ENCODE measurements at regions not wholly inside any gene's neighbourhood (a gene's known extent, or its start where the extent isn't known, plus 50 kb on each side); places are given as distances from the start of the nearest gene placed in this dataset.

DNA sequence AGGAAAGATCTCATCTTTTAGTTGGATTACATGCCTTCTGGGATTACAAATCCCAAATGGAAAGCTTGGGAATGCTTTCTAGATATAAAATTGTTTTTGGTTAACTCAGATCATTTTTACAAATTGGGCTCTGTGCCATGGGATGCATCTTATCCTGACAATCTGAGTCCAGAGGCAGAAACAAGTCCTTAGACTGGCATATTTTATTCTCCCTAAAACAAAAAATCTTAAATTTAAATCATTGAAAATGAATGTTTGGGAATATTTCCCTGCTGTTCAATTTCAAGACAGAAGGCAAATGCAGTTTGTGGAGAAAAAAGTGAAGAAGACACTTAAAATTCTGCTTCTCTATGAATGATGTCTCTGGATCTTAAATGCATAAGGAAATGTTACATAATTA, 456.6 kb upstream of the GOT2 start:
- intact Hi-C loops (cut with micrococcal nuclease; ENCODE audit: unreplicated experiment) (no loop called here), in situ Hi-C loops (cut with HindIII; ENCODE audit: extremely low pct_ligation_motif_present, low pct_unique_long_range_greater_than_20kb) (no loop called here)
- H3K36me3 ChIP-seq (replicated peaks in 1 of 2; ENCODE audit: control insufficient read depth in 1 of 2, insufficient read depth in 2 of 2, low read length in 2 of 2) = no peaks in the 10 kb centered on the region
- no TSS peak for BruUV-seq (replicated peaks)
- no peaks in the 10 kb centered on the region for H3K4me1 ChIP-seq (ENCODE audit: insufficient read depth, low read length)
- no peaks in the 10 kb centered on the region for H3K27me3 ChIP-seq (ENCODE audit: control insufficient read depth in 1 of 2, insufficient read depth in 2 of 2, low read length in 2 of 2)
- DNase-seq (ENCODE audit: low spot score) (no peak), FAIRE-seq (no peak), ATAC-seq (no peak)
- H3K9me3 ChIP-seq (ENCODE audit: low read length) = no peaks in the 10 kb centered on the region
- no peak overlapping the region for H3K9ac ChIP-seq (ENCODE audit: insufficient read depth, low read depth, low read length)
- CTCF ChIA-PET (ENCODE audit: low intra/inter-chr PET ratio, low total read pairs) = no interaction called here
- POLR2A ChIA-PET = no interaction called here
- no peak overlapping the region for H3K4me3 ChIP-seq (replicated peaks in 1 of 3; ENCODE audit: insufficient read depth in 1 of 3, low read depth in 2 of 3, low read length in 3 of 3)
- TF ChIP-seq, protein P1, sequence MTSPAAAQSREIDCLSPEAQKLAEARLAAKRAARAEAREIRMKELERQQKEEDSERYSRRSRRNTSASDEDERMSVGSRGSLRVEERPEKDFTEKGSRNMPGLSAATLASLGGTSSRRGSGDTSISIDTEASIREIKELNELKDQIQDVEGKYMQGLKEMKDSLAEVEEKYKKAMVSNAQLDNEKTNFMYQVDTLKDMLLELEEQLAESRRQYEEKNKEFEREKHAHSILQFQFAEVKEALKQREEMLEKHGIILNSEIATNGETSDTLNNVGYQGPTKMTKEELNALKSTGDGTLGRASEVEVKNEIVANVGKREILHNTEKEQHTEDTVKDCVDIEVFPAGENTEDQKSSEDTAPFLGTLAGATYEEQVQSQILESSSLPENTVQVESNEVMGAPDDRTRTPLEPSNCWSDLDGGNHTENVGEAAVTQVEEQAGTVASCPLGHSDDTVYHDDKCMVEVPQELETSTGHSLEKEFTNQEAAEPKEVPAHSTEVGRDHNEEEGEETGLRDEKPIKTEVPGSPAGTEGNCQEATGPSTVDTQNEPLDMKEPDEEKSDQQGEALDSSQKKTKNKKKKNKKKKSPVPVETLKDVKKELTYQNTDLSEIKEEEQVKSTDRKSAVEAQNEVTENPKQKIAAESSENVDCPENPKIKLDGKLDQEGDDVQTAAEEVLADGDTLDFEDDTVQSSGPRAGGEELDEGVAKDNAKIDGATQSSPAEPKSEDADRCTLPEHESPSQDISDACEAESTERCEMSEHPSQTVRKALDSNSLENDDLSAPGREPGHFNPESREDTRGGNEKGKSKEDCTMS (CRISPR knock-in tag; conservative IDR thresholded peaks at IDR 0.05) = no peak
- TF ChIP-seq MTA1 (CRISPR knock-in tag; IDR thresholded peaks at IDR 0.05; ENCODE audit: borderline replicate concordance) (no peak), MTF2 (CRISPR knock-in tag; IDR thresholded peaks at IDR 0.05; ENCODE audit: borderline replicate concordance) (no peak), ZNF605 (CRISPR knock-in tag; IDR thresholded peaks at IDR 0.05) (no peak), ZNF7 (CRISPR knock-in tag; IDR thresholded peaks at IDR 0.05) (no peak), ZNF546 (CRISPR knock-in tag; conservative IDR thresholded peaks at IDR 0.05) (no peak), ZNF274 (CRISPR knock-in tag; IDR thresholded peaks at IDR 0.05) (no peak), ZNF530 (CRISPR knock-in tag; IDR thresholded peaks at IDR 0.05; ENCODE audit: low read depth) (no peak), HNRNPUL1 (IDR thresholded peaks at IDR 0.05; ENCODE audit: low read depth, low read length) (no peak), FOXA3 (CRISPR knock-in tag; IDR thresholded peaks at IDR 0.05) (no peak), NBN (conservative IDR thresholded peaks at IDR 0.05) (no peak), SP140L (CRISPR knock-in tag; IDR thresholded peaks at IDR 0.05; ENCODE audit: borderline replicate concordance) (no peak), XBP1 (CRISPR knock-in tag; IDR thresholded peaks at IDR 0.05) (no peak), TCF7L2 (IDR thresholded peaks at IDR 0.05; ENCODE audit: low read depth, low read length) (no peak), ADNP (CRISPR knock-in tag; IDR thresholded peaks at IDR 0.05) (no peak)
- TF ChIP-seq, protein P2, sequence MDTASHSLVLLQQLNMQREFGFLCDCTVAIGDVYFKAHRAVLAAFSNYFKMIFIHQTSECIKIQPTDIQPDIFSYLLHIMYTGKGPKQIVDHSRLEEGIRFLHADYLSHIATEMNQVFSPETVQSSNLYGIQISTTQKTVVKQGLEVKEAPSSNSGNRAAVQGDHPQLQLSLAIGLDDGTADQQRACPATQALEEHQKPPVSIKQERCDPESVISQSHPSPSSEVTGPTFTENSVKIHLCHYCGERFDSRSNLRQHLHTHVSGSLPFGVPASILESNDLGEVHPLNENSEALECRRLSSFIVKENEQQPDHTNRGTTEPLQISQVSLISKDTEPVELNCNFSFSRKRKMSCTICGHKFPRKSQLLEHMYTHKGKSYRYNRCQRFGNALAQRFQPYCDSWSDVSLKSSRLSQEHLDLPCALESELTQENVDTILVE (CRISPR knock-in tag; IDR thresholded peaks at IDR 0.05) = no peak
- TF ChIP-seq, protein P3, sequence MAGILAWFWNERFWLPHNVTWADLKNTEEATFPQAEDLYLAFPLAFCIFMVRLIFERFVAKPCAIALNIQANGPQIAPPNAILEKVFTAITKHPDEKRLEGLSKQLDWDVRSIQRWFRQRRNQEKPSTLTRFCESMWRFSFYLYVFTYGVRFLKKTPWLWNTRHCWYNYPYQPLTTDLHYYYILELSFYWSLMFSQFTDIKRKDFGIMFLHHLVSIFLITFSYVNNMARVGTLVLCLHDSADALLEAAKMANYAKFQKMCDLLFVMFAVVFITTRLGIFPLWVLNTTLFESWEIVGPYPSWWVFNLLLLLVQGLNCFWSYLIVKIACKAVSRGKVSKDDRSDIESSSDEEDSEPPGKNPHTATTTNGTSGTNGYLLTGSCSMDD (CRISPR knock-in tag; IDR thresholded peaks at IDR 0.05) = no peak
- TF ChIP-seq, protein P4, sequence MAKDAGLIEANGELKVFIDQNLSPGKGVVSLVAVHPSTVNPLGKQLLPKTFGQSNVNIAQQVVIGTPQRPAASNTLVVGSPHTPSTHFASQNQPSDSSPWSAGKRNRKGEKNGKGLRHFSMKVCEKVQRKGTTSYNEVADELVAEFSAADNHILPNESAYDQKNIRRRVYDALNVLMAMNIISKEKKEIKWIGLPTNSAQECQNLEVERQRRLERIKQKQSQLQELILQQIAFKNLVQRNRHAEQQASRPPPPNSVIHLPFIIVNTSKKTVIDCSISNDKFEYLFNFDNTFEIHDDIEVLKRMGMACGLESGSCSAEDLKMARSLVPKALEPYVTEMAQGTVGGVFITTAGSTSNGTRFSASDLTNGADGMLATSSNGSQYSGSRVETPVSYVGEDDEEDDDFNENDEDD (CRISPR knock-in tag; IDR thresholded peaks at IDR 0.05; ENCODE audit: borderline replicate concordance) = no peak
- TF ChIP-seq, protein P5, sequence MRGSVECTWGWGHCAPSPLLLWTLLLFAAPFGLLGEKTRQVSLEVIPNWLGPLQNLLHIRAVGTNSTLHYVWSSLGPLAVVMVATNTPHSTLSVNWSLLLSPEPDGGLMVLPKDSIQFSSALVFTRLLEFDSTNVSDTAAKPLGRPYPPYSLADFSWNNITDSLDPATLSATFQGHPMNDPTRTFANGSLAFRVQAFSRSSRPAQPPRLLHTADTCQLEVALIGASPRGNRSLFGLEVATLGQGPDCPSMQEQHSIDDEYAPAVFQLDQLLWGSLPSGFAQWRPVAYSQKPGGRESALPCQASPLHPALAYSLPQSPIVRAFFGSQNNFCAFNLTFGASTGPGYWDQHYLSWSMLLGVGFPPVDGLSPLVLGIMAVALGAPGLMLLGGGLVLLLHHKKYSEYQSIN (CRISPR knock-in tag; IDR thresholded peaks at IDR 0.05; ENCODE audit: borderline replicate concordance) = no peak
- no peak overlapping the region for H3K4me2 ChIP-seq (ENCODE audit: low read depth, low read length)
- H4K20me1 ChIP-seq (ENCODE audit: insufficient read depth, low read length) = no peaks in the 10 kb centered on the region
- no peaks in the 10 kb centered on the region for H3K79me2 ChIP-seq (ENCODE audit: insufficient read depth, low read length)
- no peak overlapping the region for H3K27ac ChIP-seq (ENCODE audit: extremely low read length, insufficient read depth, low read length)
- no peak overlapping the region for H2AFZ ChIP-seq (ENCODE audit: low read length)

Measured in HepG2 (cell line).